Vagina (tissue), 2 donors: ENCODE measurements at regions not wholly inside any gene's neighbourhood (a gene's known extent, or its start where the extent isn't known, plus 50 kb on each side); places are given as distances from the start of the nearest gene placed in this dataset.

ENCODE experiments used
- POLR2A ChIP-seq, 2 donors: fragments of 450-650 bp; IDR thresholded peaks; one replicate each; pipeline ENCODE4 v1.6.1; 2017; ENCODE audit warnings: antibody characterized with exemption in 2 of 2, mild to moderate bottlenecking in 2 of 2, moderate library complexity in 2 of 2
- POLR2AphosphoS5 ChIP-seq, 2 donors: sonication (generic); formaldehyde crosslinking; IDR thresholded peaks; one replicate each; pipeline ENCODE4 v1.9.0; 2017; ENCODE audit warnings: antibody characterized with exemption in 2 of 2, mild to moderate bottlenecking in 2 of 2, low read depth in 1 of 2; ENCODE audit not compliant: insufficient read depth in 1 of 2
- TF ChIP-seq, protein P1 (sequence below), 3 experiments: fragments of 450-650 bp in 2 of 3; fragments of 200-600 bp in 1 of 3; sonication (generic) in 1 of 3; IDR thresholded peaks; one replicate each; pipeline ENCODE4 v1.5.1; 2017 to 2019; ENCODE audit warnings: antibody characterized with exemption in 3 of 3, mild to moderate bottlenecking in 2 of 3, moderate library complexity in 2 of 3

GRCh38 chr18:22627506-22627905, 209.8 kb upstream of the CTAGE1 start:
- TF ChIP-seq, protein P1, sequence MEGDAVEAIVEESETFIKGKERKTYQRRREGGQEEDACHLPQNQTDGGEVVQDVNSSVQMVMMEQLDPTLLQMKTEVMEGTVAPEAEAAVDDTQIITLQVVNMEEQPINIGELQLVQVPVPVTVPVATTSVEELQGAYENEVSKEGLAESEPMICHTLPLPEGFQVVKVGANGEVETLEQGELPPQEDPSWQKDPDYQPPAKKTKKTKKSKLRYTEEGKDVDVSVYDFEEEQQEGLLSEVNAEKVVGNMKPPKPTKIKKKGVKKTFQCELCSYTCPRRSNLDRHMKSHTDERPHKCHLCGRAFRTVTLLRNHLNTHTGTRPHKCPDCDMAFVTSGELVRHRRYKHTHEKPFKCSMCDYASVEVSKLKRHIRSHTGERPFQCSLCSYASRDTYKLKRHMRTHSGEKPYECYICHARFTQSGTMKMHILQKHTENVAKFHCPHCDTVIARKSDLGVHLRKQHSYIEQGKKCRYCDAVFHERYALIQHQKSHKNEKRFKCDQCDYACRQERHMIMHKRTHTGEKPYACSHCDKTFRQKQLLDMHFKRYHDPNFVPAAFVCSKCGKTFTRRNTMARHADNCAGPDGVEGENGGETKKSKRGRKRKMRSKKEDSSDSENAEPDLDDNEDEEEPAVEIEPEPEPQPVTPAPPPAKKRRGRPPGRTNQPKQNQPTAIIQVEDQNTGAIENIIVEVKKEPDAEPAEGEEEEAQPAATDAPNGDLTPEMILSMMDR (IDR thresholded peaks at IDR 0.05) = no peak
- TF ChIP-seq POLR2A (IDR thresholded peaks at IDR 0.05) (no peak), POLR2AphosphoS5 (IDR thresholded peaks at IDR 0.05; ENCODE audit: insufficient read depth in 1 of 2, low read depth in 1 of 2) (no peak)
